Activated T-cell treated with anti-CD3 and anti-CD28 coated beads for 48 hours (primary cell): ENCODE measurements at regions not wholly inside any gene's neighbourhood (a gene's known extent, or its start where the extent isn't known, plus 50 kb on each side); places are given as distances from the start of the nearest gene placed in this dataset.

Experiments used
- DNase-seq: peaks from one replicate; pipeline ENCODE4 v3.0.0-alpha.2; 2020; ENCODE audit warnings: low read depth

GRCh38 chr5:133686566-133686965 lies 74.2 kb upstream of the FSTL4 start:
- no peak for DNase-seq

DNA sequence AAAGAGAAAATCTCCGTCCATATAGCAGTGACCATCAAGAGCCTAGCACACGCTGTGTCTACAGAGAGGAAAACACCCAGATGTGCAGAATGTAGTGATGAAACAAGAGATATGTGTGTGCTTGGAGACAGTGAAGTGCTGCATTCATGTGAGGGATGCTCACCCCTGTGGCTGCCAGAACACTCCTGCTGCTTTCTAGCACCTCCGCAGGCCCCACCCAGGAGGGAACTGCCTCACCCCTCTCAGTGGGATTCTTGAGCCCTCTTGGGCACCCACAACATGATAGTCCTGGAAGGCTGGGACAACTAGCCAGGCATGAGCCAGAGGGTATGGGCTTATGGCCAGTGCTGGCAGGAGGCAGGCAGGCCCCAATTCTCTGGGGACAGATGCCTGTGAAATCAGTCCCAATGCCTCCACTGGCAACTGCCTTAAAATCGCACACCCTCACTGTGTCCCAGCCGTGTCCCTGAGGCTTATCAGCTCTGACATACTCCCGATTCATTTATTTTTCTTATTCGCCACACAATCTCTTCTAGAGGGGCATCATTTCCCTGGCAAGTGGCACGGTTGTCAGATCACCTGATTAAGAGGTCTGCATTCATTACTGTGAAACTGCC lies 73.2 kb upstream of the FSTL4 start:
- no peak for DNase-seq

- no peak for DNase-seq
These were observed 71.6 kb upstream of the FSTL4 start for GRCh38 chr5:133683646-133684596.

GRCh38 chr5:133682451-133682850 lies 70.1 kb upstream of the FSTL4 start:
- DNase-seq = no peak

DNA sequence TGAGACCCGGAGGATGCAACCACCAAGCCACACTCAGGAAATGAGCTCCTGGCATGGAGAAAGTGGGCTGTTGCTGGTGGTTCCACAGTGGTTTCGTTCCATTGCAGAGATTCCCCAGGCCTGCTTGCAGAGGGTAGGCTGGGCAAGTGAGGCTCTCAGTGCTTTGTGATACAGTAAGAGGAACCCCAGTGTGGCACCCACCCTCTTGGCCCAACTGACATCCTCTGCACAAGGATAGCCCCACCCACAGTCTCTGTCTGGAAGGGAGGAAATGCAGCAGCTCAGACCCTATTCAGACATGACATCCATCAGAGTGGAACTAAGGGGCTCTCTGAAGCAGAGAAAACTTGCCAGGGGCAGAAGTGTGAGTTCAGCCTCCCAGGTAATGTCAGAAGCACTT lies 69.6 kb upstream of the FSTL4 start:
- DNase-seq = no peak

- DNase-seq = no peak
These were observed 68.7 kb upstream of the FSTL4 start for GRCh38 chr5:133680830-133681565.

DNA sequence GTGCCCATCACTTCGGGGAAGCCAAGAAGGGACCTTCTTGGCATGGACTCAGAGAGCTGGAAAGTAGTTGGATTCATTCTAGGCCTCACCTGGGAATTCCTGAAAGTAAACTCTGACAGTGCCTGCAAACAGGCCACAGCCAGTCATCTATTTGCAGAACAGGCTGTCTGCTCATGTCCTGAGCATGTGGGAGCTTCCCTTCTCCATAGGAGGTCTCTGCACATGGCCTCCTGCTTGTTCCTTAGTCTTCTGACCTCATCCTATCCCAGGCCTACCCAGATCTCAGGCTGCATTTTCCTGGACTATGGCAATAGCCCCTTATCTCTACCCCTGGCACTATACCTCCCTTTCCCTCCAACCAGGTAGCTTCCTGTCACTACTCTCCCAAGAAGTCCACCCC lies 67.2 kb upstream of the FSTL4 start:
- DNase-seq = no peak

DNA sequence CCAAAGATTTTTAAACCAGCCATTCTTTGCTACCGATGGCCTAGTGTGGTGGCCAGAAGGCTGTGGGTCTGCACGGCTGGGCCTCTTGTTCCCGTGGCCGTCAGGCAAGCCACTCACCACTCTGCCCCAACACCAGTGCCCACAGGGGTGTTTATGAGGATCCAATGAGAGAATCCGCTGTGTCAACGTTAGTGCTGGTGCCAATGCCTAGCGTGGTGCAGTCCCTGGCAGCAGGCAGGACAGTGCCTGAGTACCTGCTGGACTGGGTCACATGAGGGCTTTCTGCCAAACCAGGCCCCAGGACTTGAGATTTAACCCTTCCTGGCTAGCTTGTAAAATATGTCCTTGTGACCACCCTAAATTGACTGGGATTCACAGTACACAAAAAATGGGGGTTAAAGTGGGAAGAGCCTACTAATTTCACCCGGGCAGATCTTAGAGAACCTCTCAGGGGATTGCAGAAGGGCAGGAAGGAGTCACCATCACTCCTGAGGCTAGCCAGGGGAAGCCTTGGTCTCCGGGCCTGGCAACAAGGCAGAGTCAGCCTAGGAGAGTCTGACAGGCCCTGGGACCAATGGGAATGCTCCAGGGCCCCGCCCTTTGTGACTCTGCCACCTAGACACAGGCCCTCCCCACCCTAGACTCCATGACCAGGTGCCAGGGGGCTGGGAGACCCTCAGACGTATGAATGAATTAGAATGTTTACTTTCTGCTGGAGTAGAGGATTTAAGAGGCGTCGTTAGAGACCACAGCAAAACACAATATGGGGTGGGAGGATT lies 63.2 kb upstream of the FSTL4 start:
- DNase-seq = no peak

DNA sequence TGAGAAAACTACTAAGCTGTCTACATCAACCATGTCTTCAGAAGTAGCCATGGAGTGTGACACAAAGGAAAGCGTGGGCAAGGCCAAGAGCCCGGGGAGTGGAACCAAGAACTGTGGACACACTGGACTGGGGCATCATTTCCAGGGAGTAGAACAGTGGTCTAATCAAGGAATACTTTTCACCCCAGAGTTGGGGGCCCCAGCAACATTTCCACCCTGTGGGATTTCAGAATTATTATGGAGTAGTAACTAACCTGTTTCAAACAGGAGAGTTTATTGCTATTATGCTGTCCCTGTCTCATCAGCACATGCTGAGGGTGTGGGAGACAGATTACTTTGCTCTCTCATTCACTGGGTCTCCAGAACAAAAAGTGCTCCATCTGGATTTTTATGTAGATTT lies 58.0 kb upstream of the FSTL4 start:
- no peak for DNase-seq

DNA sequence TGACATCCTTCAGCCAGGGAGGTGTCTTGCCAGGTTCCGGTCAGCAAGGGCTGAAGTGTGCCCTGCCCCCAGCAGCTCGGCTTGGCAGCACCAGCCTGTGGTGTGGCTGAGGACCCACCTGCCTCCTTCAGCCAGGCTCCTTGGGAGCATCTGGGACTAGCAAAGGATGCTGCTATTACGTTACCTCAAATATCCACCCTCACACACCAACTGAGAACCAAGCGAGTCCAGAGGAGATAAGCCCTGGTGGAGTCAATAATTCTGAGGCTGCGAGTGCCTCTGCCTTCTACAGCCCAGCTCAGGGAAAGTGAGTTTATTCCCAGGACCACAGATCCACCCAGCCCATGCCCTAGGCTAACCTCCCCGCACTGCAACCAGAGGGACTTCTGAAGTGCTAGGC lies 57.1 kb upstream of the FSTL4 start:
- DNase-seq = no peak

GRCh38 chr5:133668458-133668857 lies 56.1 kb upstream of the FSTL4 start:
- DNase-seq = no peak

GRCh38 chr5:133667217-133667616 lies 54.9 kb upstream of the FSTL4 start:
- no peak for DNase-seq

DNA sequence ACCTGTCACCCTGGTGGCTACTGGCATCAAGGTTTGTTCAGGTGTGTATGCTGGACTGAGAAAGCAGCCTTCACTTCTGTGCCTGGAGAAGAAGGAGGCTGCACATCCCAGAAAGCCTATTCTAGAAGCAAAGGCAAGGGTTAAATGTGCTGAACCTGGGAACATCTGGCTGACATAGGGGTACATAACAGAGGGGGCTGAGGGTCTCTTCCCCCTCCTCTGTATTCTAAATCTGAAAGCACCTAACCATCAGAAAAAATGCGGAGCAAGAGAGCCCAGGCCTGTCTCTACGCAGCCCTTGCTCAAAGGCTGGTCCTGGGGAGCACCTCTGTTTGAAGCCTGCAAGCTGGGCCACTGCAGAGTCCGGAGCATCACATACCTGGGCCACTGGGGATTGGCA lies 53.2 kb upstream of the FSTL4 start:
- no peak for DNase-seq

- DNase-seq = no peak
These were observed 52.1 kb upstream of the FSTL4 start for GRCh38 chr5:133664422-133664821.

DNA sequence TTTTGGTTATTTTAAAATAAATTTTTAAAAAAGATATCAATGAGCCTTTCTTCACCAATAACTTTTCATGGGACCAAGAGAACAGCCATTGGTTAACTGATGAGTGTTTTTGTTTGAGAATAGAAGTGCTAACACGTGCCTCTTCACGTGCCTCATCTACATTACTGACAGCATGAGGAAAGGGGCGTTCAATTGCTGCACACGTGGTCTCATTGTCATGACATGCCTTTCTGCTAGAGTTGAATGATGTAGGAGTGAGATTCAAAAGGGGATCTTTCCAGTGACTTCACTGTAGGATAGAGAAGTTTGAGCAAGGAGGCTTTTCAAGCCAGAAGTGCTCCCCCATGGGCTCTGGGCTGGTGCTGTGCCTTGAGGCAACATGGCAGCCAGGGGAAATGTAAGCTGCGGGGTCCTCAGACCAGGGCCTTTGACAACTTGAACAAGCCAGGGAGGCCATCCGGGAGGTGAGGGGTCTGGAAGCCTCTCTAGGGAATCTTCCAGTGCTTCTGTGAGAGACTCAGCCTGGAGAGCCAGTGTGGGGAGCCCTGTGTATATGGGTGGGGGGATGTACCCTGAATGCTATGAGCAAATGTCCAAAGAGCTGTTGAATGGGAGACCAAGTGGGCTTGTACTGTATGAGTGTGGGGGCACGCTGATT lies 51.2 kb upstream of the FSTL4 start:
- no peak for DNase-seq

DNA sequence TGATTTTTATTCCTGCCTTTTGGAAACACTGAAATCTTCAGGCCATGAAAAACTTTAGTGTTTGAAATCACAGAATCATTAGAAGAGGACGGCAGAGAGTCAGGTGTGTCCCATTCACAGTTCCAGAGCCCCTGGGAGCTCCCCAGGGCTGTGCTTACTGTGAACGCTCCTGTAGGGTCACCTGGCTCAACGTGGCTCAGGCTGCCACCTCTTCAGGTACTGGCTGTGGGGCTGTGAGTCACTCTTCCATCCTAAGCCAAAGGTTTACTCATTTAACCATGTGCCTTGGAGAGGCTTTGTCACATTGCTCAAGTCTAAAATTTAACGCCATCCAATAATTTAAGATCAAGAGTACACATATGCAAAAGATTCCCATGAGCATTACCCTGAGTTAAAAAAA lies 50.2 kb upstream of the FSTL4 start:
- no peak for DNase-seq
